IPS-18c (cell line): ENCODE measurements at regions not wholly inside any gene's neighbourhood (a gene's known extent, or its start where the extent isn't known, plus 50 kb on each side); places are given as distances from the start of the nearest gene placed in this dataset.

Source experiments
- H3K4me3 ChIP-seq: 2 replicates; pipeline ENCODE4 v1.7.0; 2013; ENCODE audit warnings: low read depth, mild to moderate bottlenecking, low read length, moderate library complexity; ENCODE audit not compliant: insufficient read depth
- H3K9me3 ChIP-seq: one replicate; pipeline ENCODE4 v1.6.1; 2013; ENCODE audit warnings: mild to moderate bottlenecking, low read length, moderate library complexity; ENCODE audit not compliant: control insufficient read depth, insufficient read depth

DNA sequence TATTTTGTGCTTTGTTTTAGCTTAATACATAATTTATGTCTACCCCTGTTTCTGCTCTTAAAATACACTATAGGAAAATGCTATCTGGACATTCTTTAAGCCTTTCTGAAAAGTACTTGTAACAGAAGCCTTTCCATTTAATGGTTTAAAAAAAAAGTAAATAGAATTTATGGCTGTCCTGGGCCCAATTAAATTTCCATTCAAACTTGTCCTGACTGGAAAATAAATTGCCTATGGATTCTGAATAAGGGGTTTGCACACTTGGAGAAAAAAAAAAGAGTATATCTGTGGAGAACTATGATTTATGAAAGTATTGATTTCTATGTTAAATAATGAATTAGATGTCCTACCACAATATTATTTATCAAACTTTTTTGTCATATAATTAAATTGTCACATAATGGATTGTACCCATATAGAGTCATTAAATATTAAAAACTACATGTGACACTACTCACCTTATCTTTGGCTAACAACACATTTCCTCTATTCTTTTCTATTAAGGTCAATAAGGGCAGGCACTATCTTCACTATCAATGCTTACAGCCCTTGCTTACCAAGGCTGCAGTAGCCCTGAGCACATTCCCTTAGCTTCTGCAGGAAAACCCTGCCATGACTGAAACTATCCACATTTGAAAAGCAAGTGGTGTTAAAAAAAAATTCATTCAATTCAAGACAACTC, 396.1 kb upstream of the ROBO2 start:
- Histone ChIP-seq H3K9me3 (no peaks in the 10 kb centered on the region), H3K4me3 (no peak overlapping the region)

DNA sequence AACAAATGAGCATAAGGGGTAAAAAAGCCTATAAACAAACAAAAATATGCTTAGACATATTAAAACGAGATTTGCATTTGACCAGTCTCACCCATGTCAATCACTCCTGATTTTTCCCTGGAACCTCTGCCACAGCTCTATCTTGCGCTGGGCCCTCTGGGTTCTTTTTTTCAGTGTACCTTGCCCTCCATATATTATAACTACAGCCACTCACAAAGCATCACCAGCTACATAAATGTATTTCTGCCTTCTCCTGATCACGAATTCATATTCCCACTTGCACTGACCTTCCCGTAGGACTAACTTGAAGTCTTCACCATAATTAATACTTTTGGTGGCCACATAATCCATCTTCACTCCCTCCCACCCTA, 395.6 kb upstream of the ROBO2 start:
- Histone ChIP-seq H3K4me3 (no peak overlapping the region), H3K9me3 (no peaks in the 10 kb centered on the region)

DNA sequence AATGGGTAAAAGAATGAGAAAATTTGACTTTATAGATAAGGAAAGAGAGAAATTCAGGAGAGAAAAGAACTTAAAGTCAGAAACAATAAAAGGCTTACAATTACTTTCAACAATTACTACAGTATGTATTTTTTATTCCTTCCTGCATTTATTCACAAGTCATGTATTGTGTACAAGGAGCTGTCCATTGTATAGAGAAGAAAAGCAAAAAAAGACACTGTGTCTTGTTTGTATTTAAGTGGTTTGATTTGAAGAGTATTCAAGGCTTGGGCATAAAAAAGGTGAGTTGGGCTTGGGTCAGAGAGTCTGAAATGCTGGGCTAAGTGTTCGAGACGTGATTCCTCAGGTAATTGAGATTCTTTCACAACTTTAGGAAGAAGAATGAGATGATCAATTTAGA, 394.2 kb upstream of the ROBO2 start:
- Histone ChIP-seq H3K4me3 (no peak overlapping the region), H3K9me3 (no peaks in the 10 kb centered on the region)

DNA sequence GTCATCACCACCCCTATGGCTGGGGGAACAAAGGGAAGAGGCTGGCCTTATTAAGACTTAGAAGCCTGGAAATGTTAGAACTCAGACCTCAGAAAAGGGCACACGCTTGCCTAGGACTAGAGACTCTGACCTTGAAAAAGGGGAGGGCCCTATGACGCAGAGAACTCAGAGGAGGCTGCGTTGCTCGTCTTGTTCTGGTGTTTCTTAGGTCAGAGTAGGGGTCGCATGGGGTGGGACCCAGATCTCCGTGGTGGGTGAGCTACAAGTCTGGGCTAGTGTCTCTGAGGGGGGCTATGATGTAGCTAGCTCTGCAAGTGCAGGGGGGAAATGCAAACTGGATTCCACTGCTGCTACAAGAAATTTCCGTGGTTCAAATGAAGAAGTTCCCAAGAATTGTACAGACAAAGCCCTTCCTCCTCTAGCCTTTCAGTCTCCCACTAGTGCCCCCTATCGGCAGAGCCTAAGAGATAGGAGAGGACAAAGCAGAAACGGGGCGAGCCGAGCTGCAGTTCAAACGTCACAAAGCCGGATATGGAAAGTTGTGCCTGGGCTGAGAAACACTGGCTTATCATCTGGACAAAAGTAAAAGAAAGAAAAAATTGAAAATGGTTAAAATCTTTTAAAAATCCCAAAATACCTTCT, 392.9 kb upstream of the ROBO2 start:
- Histone ChIP-seq H3K4me3 (no peak overlapping the region), H3K9me3 (no peaks in the 10 kb centered on the region)

DNA sequence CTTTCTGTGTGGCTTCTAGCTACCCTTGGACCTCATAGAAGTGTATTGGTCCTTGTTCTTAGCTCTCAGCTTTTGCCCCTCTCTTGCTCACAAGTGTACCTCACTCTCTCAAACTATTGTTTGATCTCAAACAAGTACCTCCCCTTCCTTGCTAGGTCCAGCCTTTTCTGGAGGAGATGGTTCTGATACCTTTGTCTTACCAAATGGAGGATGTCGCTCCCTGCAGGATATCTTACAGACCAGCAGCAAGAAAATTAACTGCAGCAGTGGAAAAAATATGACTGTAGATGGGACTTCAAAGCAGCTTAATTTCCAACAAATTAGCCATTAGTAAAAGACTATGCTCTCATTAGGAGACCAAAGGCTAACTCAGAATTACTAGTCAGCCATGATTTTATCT, 388.1 kb upstream of the ROBO2 start:
- no peak overlapping the region for H3K4me3 ChIP-seq
- H3K9me3 ChIP-seq = no peaks in the 10 kb centered on the region

DNA sequence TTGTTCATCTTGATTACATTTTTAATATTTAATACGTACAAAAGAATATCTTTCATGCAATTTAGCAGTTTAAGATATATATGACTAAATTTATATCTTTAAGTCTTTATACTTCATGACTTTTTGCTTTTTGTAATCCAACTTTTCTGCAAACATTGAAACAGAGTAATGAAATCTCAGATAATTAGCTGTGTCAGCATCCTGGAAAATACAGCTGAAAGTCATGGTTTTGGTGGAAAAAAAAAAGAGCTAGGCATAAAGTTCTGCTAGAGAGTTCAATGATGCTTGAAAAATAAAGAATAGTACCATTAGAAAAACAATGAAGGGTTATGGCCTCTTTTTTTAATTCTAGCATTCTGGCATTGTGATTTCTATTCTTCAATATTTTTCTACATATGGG, 387.4 kb upstream of the ROBO2 start:
- no peaks in the 10 kb centered on the region for H3K9me3 ChIP-seq
- H3K4me3 ChIP-seq = no peak overlapping the region

DNA sequence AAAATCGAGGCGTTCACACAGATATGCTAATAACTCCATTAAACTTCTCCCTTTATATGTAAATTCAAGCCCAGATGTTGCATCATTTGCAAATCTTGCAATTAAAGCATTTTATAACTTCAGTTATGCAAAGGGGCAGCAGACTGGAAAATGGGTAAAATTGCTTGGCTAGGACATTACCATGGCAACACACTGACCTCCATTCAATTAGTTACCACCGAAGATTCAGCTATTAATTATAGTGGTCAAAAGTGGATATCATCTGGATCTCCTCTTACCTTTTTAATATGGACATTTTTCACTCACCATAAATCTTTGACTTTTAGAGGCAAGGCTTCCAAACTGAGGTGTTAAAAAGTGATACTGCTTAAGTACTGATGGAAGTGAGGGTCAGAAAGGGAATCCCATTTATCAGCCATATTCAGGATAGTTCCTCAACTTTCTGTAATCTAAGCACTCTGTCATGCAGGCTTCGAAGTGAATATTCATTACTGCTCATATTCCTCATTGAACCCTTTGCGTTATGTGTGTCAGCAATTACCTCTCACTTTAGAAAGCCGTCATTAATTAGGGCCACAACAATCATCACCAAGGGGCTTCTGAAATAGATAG, 386.2 kb upstream of the ROBO2 start:
- H3K9me3 ChIP-seq = no peaks in the 10 kb centered on the region
- H3K4me3 ChIP-seq = no peak overlapping the region

DNA sequence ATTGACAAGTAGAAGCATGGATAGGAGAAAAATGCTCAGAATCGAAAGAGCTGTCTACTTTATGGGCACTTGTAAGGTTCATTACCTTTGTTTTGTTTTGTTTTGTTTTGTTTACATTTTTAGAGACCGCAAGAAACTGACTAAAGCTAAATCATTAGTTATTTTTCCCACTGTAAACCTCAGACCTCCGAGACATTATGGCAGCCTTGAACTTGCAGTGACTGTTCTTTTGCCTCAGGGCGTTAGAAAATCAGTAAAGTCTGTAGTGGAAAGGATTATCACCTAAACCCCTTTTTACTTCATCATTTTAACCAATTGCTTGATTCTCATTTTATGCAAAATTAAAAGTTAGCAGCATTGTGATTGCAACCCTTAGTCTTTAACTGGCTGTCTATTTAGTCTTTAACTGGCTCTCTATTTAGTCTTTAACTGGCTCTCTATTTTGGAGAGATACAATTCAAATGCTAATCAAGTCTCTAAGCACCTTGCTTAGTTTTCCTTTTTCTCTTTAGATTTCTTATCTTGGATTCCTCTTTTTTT, 383.3 kb upstream of the ROBO2 start:
- Histone ChIP-seq H3K4me3 (no peak overlapping the region), H3K9me3 (no peaks in the 10 kb centered on the region)

DNA sequence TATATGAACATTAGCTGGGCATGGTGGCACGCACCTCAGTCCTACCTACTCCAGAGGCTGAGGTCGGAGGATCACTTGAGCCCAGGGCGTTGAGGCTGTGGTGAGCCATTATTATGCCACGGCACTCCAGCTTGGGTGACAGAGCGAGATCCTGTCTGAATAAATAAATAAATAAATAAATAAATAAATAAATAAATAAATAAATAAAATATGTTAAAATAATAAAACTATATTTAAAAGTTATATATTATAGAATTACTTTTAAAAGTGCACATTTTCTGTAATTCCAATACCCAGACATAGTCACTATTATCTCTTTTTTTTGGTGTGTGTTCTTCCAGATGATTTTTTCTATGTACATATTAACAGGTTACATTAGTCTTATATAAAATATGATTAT, 382.0 kb upstream of the ROBO2 start:
- Histone ChIP-seq H3K4me3 (no peak overlapping the region), H3K9me3 (no peaks in the 10 kb centered on the region)

DNA sequence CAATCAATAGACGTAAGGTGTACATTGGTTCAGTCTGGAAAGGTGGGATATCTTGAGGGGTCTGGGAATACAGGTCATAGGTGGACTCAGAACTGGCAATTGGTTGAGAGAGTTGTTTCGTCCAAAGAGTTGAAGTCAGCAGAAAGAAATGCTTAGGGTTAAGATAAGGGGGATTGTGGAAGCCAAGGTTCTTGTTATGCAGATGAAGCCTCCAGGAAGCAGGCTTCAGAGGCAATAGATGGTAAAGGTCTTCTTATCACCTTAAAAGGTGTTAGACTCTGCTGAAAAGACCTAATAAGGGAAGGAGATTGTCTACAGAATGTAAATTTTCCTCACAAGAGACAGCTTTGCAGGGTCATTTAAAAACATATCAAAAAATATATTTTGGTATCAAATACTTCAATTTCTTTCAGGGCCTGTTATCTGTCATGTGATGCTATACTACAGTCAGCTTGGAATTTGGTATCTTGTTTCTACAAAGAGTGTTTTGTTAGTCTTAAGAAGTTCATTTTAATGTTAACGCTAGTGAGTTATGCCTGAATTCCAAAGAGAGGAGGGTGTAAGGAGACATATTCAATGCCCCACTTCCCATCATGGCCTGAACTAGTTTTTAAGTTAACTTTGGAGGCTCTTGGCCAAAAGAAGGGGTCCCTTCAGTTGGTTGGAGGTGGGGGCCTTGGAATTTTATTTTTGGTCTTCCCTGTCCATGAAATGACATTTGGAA, 378.2 kb upstream of the ROBO2 start:
- H3K9me3 ChIP-seq = no peaks in the 10 kb centered on the region
- no peak overlapping the region for H3K4me3 ChIP-seq

DNA sequence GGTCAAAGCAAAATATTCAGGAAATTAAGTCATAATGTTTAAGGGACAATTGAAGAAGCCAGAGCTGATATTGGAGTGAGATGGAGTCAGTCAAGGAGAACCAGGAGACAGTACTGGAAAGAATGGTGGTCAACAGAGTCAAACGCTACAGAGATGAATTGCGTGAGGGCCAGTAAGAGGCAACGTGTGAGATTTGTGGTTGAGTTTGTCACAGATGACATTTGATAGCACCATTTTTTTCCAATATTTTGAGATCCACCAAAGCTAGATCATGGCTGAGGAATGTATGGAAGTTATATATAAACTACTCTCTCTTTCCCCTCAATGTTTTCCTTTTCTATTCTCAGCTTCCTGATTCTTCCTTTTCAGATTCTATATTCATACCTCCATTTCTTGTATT, 375.1 kb upstream of the ROBO2 start:
- Histone ChIP-seq H3K9me3 (no peaks in the 10 kb centered on the region), H3K4me3 (no peak overlapping the region)

DNA sequence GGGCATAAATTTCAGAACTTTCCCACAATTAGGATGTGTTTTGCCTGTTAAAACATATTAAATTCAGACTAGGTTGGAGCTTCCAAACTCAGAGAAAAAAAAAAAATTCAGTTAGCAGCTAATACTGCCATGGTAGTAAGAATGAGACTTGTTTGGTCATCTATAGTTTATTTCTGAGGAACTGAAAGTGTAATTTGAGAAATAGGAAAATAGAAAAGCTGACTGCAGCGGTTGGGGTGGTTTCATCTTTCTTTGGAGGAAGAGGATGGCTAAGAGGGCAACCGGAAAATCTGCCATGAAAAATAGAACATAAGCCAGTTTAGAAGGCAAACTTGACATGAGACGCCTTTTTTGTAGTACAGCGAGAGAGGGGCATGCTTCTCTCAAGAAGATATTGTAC, 371.2 kb upstream of the ROBO2 start:
- no peak overlapping the region for H3K4me3 ChIP-seq
- H3K9me3 ChIP-seq = no peaks in the 10 kb centered on the region

DNA sequence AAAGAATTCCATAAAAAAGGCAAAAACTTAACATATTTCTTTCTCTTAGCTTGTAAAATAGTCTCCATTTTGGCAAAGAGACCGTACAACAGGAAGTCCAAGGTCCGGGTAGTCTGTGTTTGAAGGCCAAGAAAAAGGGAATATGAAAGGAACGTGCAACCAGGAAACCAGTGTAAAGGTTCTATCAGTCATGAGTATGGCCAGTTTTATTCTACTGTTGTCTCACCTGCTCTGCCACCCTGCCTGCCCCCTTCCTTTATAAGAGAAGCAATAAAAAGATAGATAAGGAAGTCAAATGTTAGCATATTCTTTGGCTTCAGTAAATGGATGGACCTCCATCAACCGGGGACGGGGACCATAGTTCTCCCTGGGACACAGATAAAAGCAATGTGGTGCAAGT, 370.6 kb upstream of the ROBO2 start:
- no peaks in the 10 kb centered on the region for H3K9me3 ChIP-seq
- H3K4me3 ChIP-seq = no peak overlapping the region

DNA sequence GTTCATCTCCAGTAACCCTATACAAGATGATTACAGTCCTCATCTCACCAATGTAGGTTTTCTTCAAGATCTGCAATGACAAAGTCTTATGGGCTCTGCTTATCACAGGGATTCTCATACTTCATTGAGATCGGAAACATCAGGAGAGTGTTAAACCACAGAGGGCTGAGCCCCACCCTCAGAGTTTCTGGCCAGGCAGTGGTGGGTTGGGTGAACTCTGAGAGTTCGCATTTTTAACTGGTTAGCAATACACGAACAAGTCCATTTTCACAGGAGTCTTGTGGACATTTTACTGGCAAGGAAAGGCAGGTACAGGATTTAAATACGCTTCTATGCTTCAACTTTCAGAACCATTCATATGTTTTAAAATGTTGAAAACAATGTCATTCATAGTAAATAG, 366.7 kb upstream of the ROBO2 start:
- no peak overlapping the region for H3K4me3 ChIP-seq
- no peaks in the 10 kb centered on the region for H3K9me3 ChIP-seq

DNA sequence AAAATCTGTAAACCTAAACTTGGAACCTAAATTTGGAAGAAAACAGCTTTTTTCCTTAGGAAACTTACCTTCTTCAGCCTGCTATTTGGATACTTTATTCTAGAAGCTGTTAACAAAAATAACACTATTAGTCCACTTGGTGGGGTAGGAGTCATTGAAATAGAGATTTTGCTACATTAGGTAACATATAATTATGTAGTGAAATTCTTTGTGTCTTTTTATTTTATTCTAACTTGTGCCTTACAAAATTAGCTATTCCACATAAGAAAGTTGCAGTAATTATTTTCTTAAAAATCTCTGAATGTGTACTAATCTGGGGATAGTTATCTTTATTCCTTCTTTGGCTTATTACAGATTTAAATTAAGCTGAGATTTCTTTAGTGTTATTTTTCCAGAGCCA, 360.4 kb upstream of the ROBO2 start:
- Histone ChIP-seq H3K9me3 (no peaks in the 10 kb centered on the region), H3K4me3 (no peak overlapping the region)

DNA sequence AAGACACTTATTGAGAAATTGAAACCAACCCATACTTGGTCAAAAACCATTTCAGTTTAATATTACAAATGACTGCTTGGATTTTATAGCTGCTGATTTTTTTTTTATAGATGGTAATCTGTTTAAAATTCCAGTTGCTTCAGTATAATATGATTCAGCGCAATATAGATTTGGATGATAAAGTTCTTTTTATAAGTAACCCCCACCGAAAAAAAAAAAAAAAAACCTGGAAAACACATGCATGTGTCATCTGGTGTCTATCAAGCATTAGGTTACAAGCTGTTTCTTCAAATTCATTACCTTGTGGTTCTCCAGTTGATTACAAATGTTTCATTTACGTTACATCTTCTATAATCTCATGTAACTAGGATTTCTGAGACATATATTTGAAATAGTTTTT, 356.6 kb upstream of the ROBO2 start:
- Histone ChIP-seq H3K4me3 (no peak overlapping the region), H3K9me3 (no peaks in the 10 kb centered on the region)

DNA sequence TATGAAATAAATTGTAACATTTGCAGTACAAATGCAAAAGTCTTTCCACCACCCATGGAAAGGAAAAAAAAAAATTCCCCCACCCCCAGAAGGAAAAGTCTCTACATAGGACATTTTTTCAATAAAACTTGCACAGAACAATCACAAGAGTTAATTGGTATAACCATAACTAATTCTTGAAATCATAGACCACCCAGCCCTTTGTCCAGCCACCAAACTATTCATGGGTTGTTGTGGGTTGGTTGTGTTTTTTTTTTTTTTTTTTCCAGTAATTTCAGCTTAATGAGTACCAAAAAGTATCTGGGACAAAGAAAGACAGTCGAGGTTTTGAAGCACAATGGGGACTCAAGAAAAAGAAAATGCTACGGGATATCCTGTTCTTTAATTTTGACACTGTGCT, 355.0 kb upstream of the ROBO2 start:
- Histone ChIP-seq H3K4me3 (no peak overlapping the region), H3K9me3 (no peaks in the 10 kb centered on the region)

DNA sequence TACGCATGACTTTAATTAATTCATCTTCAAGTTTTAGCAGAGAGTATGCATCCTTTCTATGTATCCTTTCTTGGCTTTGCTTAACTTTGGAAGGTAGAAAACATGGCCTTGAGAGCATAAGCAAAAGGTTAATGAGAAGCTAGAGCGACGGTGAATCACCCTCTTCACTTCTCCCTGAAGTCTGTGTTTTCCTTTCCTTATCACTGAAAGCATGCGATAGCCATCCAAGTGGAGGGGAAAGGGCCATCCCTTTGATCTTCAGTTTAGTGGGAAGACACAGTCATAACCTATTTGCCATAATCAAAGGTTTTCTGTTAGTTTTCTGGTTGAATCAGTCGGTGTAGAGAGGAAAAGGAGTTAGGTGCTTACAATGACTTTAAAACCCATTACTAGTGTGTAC, 354.0 kb upstream of the ROBO2 start:
- Histone ChIP-seq H3K4me3 (no peak overlapping the region), H3K9me3 (no peaks in the 10 kb centered on the region)
